Adrenal gland (tissue), 5 donors: ENCODE measurements at regions not wholly inside any gene's neighbourhood (a gene's known extent, or its start where the extent isn't known, plus 50 kb on each side); places are given as distances from the start of the nearest gene placed in this dataset.

Source experiments
- CTCF ChIP-seq, 6 experiments: fragments of 450-650 bp in 4 of 6; fragments of 200-600 bp in 2 of 6; sonication (generic) in 1 of 6; IDR thresholded peaks; 1 replicate in 5 of 6; 2 replicates in 1 of 6; pipeline versions ENCODE4 v1.5.1 to v1.8.0; 2016 to 2021; ENCODE audit warnings: antibody characterized with exemption in 6 of 6, mild to moderate bottlenecking in 2 of 6, moderate library complexity in 1 of 6
- POLR2A ChIP-seq, 2 donors: fragments of 450-650 bp; IDR thresholded peaks; one replicate each; pipeline ENCODE4 v1.6.1; 2017; ENCODE audit warnings: antibody characterized with exemption in 2 of 2, mild to moderate bottlenecking in 2 of 2, moderate library complexity in 1 of 2
- donor health status: DM: no; HTN: no; CAD: no.

- TF ChIP-seq CTCF (IDR thresholded peaks at IDR 0.05) (no peak), POLR2A (IDR thresholded peaks at IDR 0.05) (no peak)
Observed at GRCh38 chr6:50427267-50427666, 286.1 kb upstream of the TFAP2D start.
